ENCODE measurements at regions not wholly inside any gene's neighbourhood (a gene's known extent, or its start where the extent isn't known, plus 50 kb on each side); places are given as distances from the start of the nearest gene placed in this dataset.

GRCh38 chr17:68135141-68135887, 99.8 kb downstream of the KPNA2 start:
- no peak overlapping the region for H3K4me3 ChIP-seq (ENCODE audit: low read length)
- DNase-seq = no peak
- H3F3A ChIP-seq (ENCODE audit: insufficient read depth, low read length) = no peaks in the 10 kb centered on the region
- no peaks in the 10 kb centered on the region for H3K9me3 ChIP-seq (replicated peaks; ENCODE audit: insufficient read depth, low read length)
- H2AFZ ChIP-seq (ENCODE audit: low read length) = no peak overlapping the region
- H3K4me1 ChIP-seq (ENCODE audit: low read length) = no peaks in the 10 kb centered on the region
- no peaks in the 10 kb centered on the region for H4K20me1 ChIP-seq (ENCODE audit: insufficient read depth, low read length)
- H3K9me2 ChIP-seq (replicated peaks; ENCODE audit: insufficient read depth, low read length) = no peaks in the 10 kb centered on the region
- no peak overlapping the region for H3K27ac ChIP-seq (ENCODE audit: low read length)
- H3K36me3 ChIP-seq (replicated peaks; ENCODE audit: insufficient read depth, low read length) = no peaks in the 10 kb centered on the region
- no peak overlapping the region for H3K9ac ChIP-seq (ENCODE audit: low read length)
- no peaks in the 10 kb centered on the region for H3K79me2 ChIP-seq (ENCODE audit: low read length)
- no peaks in the 10 kb centered on the region for H3K27me3 ChIP-seq (replicated peaks; ENCODE audit: insufficient read depth, low read length)
- no peak overlapping the region for H3K4me2 ChIP-seq (ENCODE audit: low read depth, low read length)
- no peak for TF ChIP-seq EZH2phosphoT487 (IDR thresholded peaks at IDR 0.05; ENCODE audit: low read length)
- no peak for TF ChIP-seq EZH2 (optimal IDR thresholded peaks at IDR 0.05; ENCODE audit: low read depth, low read length)
- TF ChIP-seq, protein P1, sequence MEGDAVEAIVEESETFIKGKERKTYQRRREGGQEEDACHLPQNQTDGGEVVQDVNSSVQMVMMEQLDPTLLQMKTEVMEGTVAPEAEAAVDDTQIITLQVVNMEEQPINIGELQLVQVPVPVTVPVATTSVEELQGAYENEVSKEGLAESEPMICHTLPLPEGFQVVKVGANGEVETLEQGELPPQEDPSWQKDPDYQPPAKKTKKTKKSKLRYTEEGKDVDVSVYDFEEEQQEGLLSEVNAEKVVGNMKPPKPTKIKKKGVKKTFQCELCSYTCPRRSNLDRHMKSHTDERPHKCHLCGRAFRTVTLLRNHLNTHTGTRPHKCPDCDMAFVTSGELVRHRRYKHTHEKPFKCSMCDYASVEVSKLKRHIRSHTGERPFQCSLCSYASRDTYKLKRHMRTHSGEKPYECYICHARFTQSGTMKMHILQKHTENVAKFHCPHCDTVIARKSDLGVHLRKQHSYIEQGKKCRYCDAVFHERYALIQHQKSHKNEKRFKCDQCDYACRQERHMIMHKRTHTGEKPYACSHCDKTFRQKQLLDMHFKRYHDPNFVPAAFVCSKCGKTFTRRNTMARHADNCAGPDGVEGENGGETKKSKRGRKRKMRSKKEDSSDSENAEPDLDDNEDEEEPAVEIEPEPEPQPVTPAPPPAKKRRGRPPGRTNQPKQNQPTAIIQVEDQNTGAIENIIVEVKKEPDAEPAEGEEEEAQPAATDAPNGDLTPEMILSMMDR (IDR thresholded peaks at IDR 0.05; ENCODE audit: low read length) = no peak

- no peaks in the 10 kb centered on the region for H4K20me1 ChIP-seq (ENCODE audit: insufficient read depth, low read length)
- no peak overlapping the region for H3K27ac ChIP-seq (ENCODE audit: low read length)
- peaks cover 5% of the 10 kb centered on the region for H3F3A ChIP-seq (ENCODE audit: insufficient read depth, low read length)
- no peaks in the 10 kb centered on the region for H3K9me2 ChIP-seq (replicated peaks; ENCODE audit: insufficient read depth, low read length)
- H3K79me2 ChIP-seq (ENCODE audit: low read length) = no peaks in the 10 kb centered on the region
- H3K27me3 ChIP-seq (replicated peaks; ENCODE audit: insufficient read depth, low read length) = no peaks in the 10 kb centered on the region
- H3K4me2 ChIP-seq (ENCODE audit: low read depth, low read length) = no peak overlapping the region
- H3K4me3 ChIP-seq (ENCODE audit: low read length) = no peak overlapping the region
- TF ChIP-seq, protein P1 (IDR thresholded peaks at IDR 0.05; ENCODE audit: low read length) = no peak
- no peak for TF ChIP-seq EZH2phosphoT487 (IDR thresholded peaks at IDR 0.05; ENCODE audit: low read length)
- no peak for TF ChIP-seq EZH2 (optimal IDR thresholded peaks at IDR 0.05; ENCODE audit: low read depth, low read length)
- peaks cover 7% of the 10 kb centered on the region; the same call in 1 of the 2 replicates for H3K4me1 ChIP-seq (ENCODE audit: low read length)
- H3K9ac ChIP-seq (ENCODE audit: low read length) = no peak overlapping the region
- H2AFZ ChIP-seq (ENCODE audit: low read length) = no peak overlapping the region
- H3K36me3 ChIP-seq (replicated peaks; ENCODE audit: insufficient read depth, low read length) = no peaks in the 10 kb centered on the region
- no peaks in the 10 kb centered on the region for H3K9me3 ChIP-seq (replicated peaks; ENCODE audit: insufficient read depth, low read length)
- no peak for DNase-seq
Measured at GRCh38 chr17:68141050-68141449, 105.5 kb downstream of the KPNA2 start.

DNA sequence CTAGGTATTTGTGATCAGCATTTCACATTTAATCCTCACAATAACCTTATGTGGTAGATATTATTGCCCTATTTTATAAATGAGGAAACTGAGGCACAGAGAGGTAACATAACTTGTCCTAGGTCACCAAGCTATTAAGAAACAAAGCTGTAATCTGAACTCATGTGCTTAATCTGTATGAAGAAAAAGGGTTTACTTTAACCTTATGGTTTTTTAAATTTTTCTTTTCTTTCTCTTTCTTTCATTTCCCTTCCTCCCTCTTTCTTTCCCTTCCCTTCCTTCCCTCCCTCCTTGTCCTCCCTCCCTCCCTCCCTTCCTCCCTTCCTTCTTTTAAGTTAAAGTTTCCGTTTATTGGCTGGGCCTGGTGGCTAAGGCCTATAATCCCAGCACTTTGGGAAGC, 105.2 kb upstream of the AMZ2 start:
- Histone ChIP-seq H3K4me3 (ENCODE audit: low read length) (no peak overlapping the region), H3K79me2 (ENCODE audit: low read length) (no peaks in the 10 kb centered on the region), H3K9ac (ENCODE audit: low read length) (no peak overlapping the region), H3K4me2 (ENCODE audit: low read depth, low read length) (no peak overlapping the region), H3K4me1 (ENCODE audit: low read length) (peaks cover 7% of the 10 kb centered on the region; the same call in 1 of the 2 replicates), H2AFZ (ENCODE audit: low read length) (no peak overlapping the region), H3F3A (ENCODE audit: insufficient read depth, low read length) (peaks cover 5% of the 10 kb centered on the region), H3K27ac (ENCODE audit: low read length) (no peak overlapping the region), H3K27me3 (replicated peaks; ENCODE audit: insufficient read depth, low read length) (no peaks in the 10 kb centered on the region), H3K9me2 (replicated peaks; ENCODE audit: insufficient read depth, low read length) (no peaks in the 10 kb centered on the region), H4K20me1 (ENCODE audit: insufficient read depth, low read length) (no peaks in the 10 kb centered on the region), H3K9me3 (replicated peaks; ENCODE audit: insufficient read depth, low read length) (no peaks in the 10 kb centered on the region), H3K36me3 (replicated peaks; ENCODE audit: insufficient read depth, low read length) (no peaks in the 10 kb centered on the region)
- TF ChIP-seq EZH2phosphoT487 (IDR thresholded peaks at IDR 0.05; ENCODE audit: low read length) = no peak
- TF ChIP-seq EZH2 (optimal IDR thresholded peaks at IDR 0.05; ENCODE audit: low read depth, low read length) = no peak
- TF ChIP-seq, protein P1 (IDR thresholded peaks at IDR 0.05; ENCODE audit: low read length) = no peak
- DNase-seq = no peak

Measured in MM.1S (cell line).